NCI-H345 (cell line): ENCODE measurements at regions not wholly inside any gene's neighbourhood (a gene's known extent, or its start where the extent isn't known, plus 50 kb on each side); places are given as distances from the start of the nearest gene placed in this dataset.
"Not testable (repeated sequence)": the region's sequence is repeated elsewhere in the genome, so short reads cannot be mapped to it uniquely, and the experiment has no call there.

Source experiments
- DNase-seq: peaks from one replicate; lab custom pipeline; 2025; lab: John Stamatoyannopoulos, UW

- peak; percentile 17 for DNase-seq
These were observed 76.0 kb upstream of the KIT start for GRCh38 chr4:54581807-54582206.

- no peak for DNase-seq
These were observed 72.3 kb upstream of the KIT start for GRCh38 chr4:54585321-54586000.

- peak; percentile 42 for DNase-seq
These were observed 71.3 kb upstream of the KIT start for GRCh38 chr4:54586320-54586955.

- no peak for DNase-seq
These were observed 70.5 kb upstream of the KIT start for GRCh38 chr4:54587107-54587891.

GRCh38 chr4:54588404-54588803 lies 69.4 kb upstream of the KIT start:
- no peak for DNase-seq

GRCh38 chr4:54589586-54589985 lies 68.2 kb upstream of the KIT start:
- DNase-seq = no peak

- no peak for DNase-seq
These were observed 63.9 kb upstream of the KIT start for GRCh38 chr4:54593795-54594322.

GRCh38 chr4:54596201-54596600 lies 61.6 kb upstream of the KIT start:
- DNase-seq = no peak

GRCh38 chr4:54597678-54598077 lies 60.1 kb upstream of the KIT start:
- not testable (repeated sequence) for DNase-seq

GRCh38 chr4:54602175-54602574 lies 55.6 kb upstream of the KIT start:
- DNase-seq = not testable (repeated sequence)

- DNase-seq = no peak
These were observed 50.7 kb upstream of the KIT start for GRCh38 chr4:54607067-54607466.

- DNase-seq = no peak
These were observed 50.2 kb upstream of the KIT start for GRCh38 chr4:54607521-54607920.
